HepG2 (cell line): ENCODE measurements at regions not wholly inside any gene's neighbourhood (a gene's known extent, or its start where the extent isn't known, plus 50 kb on each side); places are given as distances from the start of the nearest gene placed in this dataset.

Experiments
- ATAC-seq: fragments of 200-7000 bp; cut with Tn5 transposase; 3 replicates; pipeline ENCODE4 v1.9.1; 2020; ENCODE audit warnings: mild to moderate bottlenecking, moderate library complexity
- BruUV-seq: library from RNA; stranded (reverse); fragments of 400-500 nt; replicated peaks from 2 replicates; lab custom pipeline; 2021; lab: Mats Ljungman, UMichigan
- CTCF ChIA-PET: fragments of 300-600 bp; formaldehyde crosslinking; extraction: SDS; loops from one replicate; lab custom pipeline; 2021; ENCODE audit warnings: low total read pairs, inconsistent platforms, low intra/inter-chr PET ratio; lab: Yijun Ruan, JAX
- POLR2A ChIA-PET: fragments of 350-600 bp; sonication (Branson Sonifier 250); formaldehyde crosslinking; loops from one replicate; lab custom pipeline; 2020; ENCODE audit warnings: antibody characterized with exemption, inconsistent platforms; lab: Yijun Ruan, JAX
- DNase-seq: peaks from one replicate; pipeline ENCODE4 v3.0.0-alpha.2; 2015; ENCODE audit warnings: low spot score
- FAIRE-seq: peaks from 3 replicates; lab custom pipeline; 2011; peaks lifted over from hg19 to GRCh38; lab: Jason Lieb, UNC
- H2AFZ ChIP-seq: one replicate; pipeline ENCODE4 v1.6.1; 2011; ENCODE audit warnings: low read length, inconsistent platforms
- H3K27ac ChIP-seq: fragments of 300-600 bp; 3 replicates; pipeline ENCODE4 v1.8.0; 2011; ENCODE audit warnings: mixed run types, mild to moderate bottlenecking, mixed read lengths, low read length, inconsistent platforms; ENCODE audit not compliant: insufficient read depth; ENCODE audit errors: extremely low read length
- H3K27me3 ChIP-seq, 2 experiments: fragments of 200-600 bp in 1 of 2; 2 replicates in 1 of 2; 3 replicates in 1 of 2; pipeline versions ENCODE4 v1.6.0 to v1.8.0; 2011; ENCODE audit warnings: low read length in 2 of 2, mild to moderate bottlenecking in 2 of 2, moderate library complexity in 2 of 2, inconsistent platforms in 1 of 2; ENCODE audit not compliant: insufficient read depth in 2 of 2, control insufficient read depth in 1 of 2
- H3K36me3 ChIP-seq, 2 experiments: fragments of 200-600 bp in 1 of 2; replicated peaks in 1 of 2; 2 replicates in 1 of 2; 3 replicates in 1 of 2; pipeline versions ENCODE4 v1.5.1 to v1.8.0; 2011; ENCODE audit warnings: low read length in 2 of 2, inconsistent platforms in 1 of 2; ENCODE audit not compliant: insufficient read depth in 2 of 2, control insufficient read depth in 1 of 2
- H3K4me1 ChIP-seq: 2 replicates; pipeline ENCODE4 v1.5.1; 2012; ENCODE audit warnings: low read length, inconsistent platforms; ENCODE audit not compliant: insufficient read depth
- H3K4me2 ChIP-seq: 2 replicates; pipeline ENCODE4 v1.6.0; 2011; ENCODE audit warnings: low read depth, low read length, inconsistent platforms
- H3K4me3 ChIP-seq, 3 experiments: fragments of 200-600 bp in 1 of 3; sonication (generic), shearing (Covaris generic) in 1 of 3; replicated peaks in 1 of 3; 2 replicates each; pipeline ENCODE4 v1.5.1; 2011 to 2016; ENCODE audit warnings: low read length in 3 of 3, inconsistent platforms in 2 of 3, low read depth in 2 of 3, mild to moderate bottlenecking in 2 of 3, control low read depth in 1 of 3, mixed read lengths in 1 of 3; ENCODE audit not compliant: insufficient read depth in 1 of 3
- H3K79me2 ChIP-seq: one replicate; pipeline ENCODE4 v1.6.1; 2011; ENCODE audit warnings: low read length, inconsistent platforms; ENCODE audit not compliant: insufficient read depth
- H3K9ac ChIP-seq: 2 replicates; pipeline ENCODE4 v1.6.0; 2011; ENCODE audit warnings: mild to moderate bottlenecking, low read depth, low read length, inconsistent platforms; ENCODE audit not compliant: insufficient read depth
- H3K9me3 ChIP-seq: 2 replicates; pipeline ENCODE4 v1.5.1; 2012; ENCODE audit warnings: mild to moderate bottlenecking, low read length
- H4K20me1 ChIP-seq: 2 replicates; pipeline ENCODE4 v1.6.0; 2011; ENCODE audit warnings: inconsistent platforms, mild to moderate bottlenecking, low read length, moderate library complexity; ENCODE audit not compliant: insufficient read depth
- CCDC6 ChIP-seq: sonication (generic); formaldehyde crosslinking; IDR thresholded peaks from 2 replicates; pipeline ENCODE4 v1.8.1; 2022; ENCODE audit warnings: mild to moderate bottlenecking, missing genetic modification reagents, moderate library complexity
- EHMT2 ChIP-seq: fragments of 200-600 bp; sonication (generic); IDR thresholded peaks from 2 replicates; pipeline ENCODE4 v1.7.0; 2017; ENCODE audit warnings: antibody characterized with exemption, low read depth, low read length, borderline replicate concordance
- FOXA3 ChIP-seq: IDR thresholded peaks from 2 replicates; pipeline ENCODE4 v1.6.1; 2016; ENCODE audit warnings: missing genetic modification reagents, missing compliant biosample characterization
- GABPB1 ChIP-seq: IDR thresholded peaks from 2 replicates; pipeline ENCODE4 v1.6.1; 2016; ENCODE audit warnings: mild to moderate bottlenecking, missing genetic modification reagents, moderate library complexity, missing compliant biosample characterization
- HNRNPH1 ChIP-seq: fragments of 200-400 bp; formaldehyde crosslinking; optimal IDR thresholded peaks from 2 replicates; pipeline ENCODE3; 2017; ENCODE audit warnings: mild to moderate bottlenecking, low read depth, low read length
- KDM5B ChIP-seq: sonication (generic); formaldehyde crosslinking; IDR thresholded peaks from 2 replicates; pipeline ENCODE4 v1.4.0; 2020; ENCODE audit warnings: missing genetic modification reagents, mild to moderate bottlenecking, borderline replicate concordance
- PBX3 ChIP-seq: sonication (generic); formaldehyde crosslinking; IDR thresholded peaks from 2 replicates; pipeline ENCODE4 v1.8.1; 2023; ENCODE audit warnings: missing genetic modification reagents, inconsistent platforms, borderline replicate concordance
- ZBTB7B ChIP-seq: sonication (generic); formaldehyde crosslinking; IDR thresholded peaks from 2 replicates; pipeline ENCODE4 v1.4.0; 2020; ENCODE audit warnings: missing genetic modification reagents
- ZFP41 ChIP-seq: sonication (generic); formaldehyde crosslinking; IDR thresholded peaks from 2 replicates; pipeline ENCODE4 v1.4.0; 2020; ENCODE audit warnings: mild to moderate bottlenecking, missing genetic modification reagents, borderline replicate concordance
- ZMYM4 ChIP-seq: sonication (generic); formaldehyde crosslinking; IDR thresholded peaks from 2 replicates; pipeline ENCODE4 v1.8.1; 2023; ENCODE audit warnings: mild to moderate bottlenecking, missing genetic modification reagents
- ZNF33B ChIP-seq: sonication (generic); formaldehyde crosslinking; IDR thresholded peaks from 2 replicates; pipeline ENCODE4 v1.5.1; 2020; ENCODE audit warnings: mild to moderate bottlenecking, missing genetic modification reagents
- ZNF496 ChIP-seq: sonication (generic); formaldehyde crosslinking; IDR thresholded peaks from 2 replicates; pipeline ENCODE4 v1.8.1; 2023; ENCODE audit warnings: mild to moderate bottlenecking, moderate library complexity, missing genetic modification reagents; ENCODE audit not compliant: insufficient replicate concordance
- ZNF768 ChIP-seq: sonication (generic); formaldehyde crosslinking; IDR thresholded peaks from 2 replicates; pipeline ENCODE4 v1.4.0; 2020; ENCODE audit warnings: missing genetic modification reagents
- ZSCAN31 ChIP-seq: sonication (generic); formaldehyde crosslinking; IDR thresholded peaks from 2 replicates; pipeline ENCODE4 v1.5.0; 2020; ENCODE audit warnings: low read depth, mild to moderate bottlenecking, missing genetic modification reagents
- WGBS: methylation state at CpG from one replicate; pipeline ENCODE4 v1.1.6; 2017; ENCODE audit warnings: low lambda C conversion rate; 5-methylcytosine and 5-hydroxymethylcytosine counted together
- in situ Hi-C: cut with HindIII; loops from 2 replicates; pipeline ENCODE4 v1.10.0; 2017; ENCODE audit warnings: low pct_unique_long_range_greater_than_20kb; ENCODE audit not compliant: extremely low pct_ligation_motif_present
- intact Hi-C: fragments of 100-400 bp; cut with micrococcal nuclease; formaldehyde crosslinking; loops from one replicate; pipeline ENCODE4 v1.10.0; 2022; ENCODE audit not compliant: unreplicated experiment

GRCh38 chr4:13694256-13694655 lies 66.7 kb upstream of the BOD1L1 start (continued):
- TF ChIP-seq GABPB1 (CRISPR knock-in tag) (no peak), KDM5B (CRISPR knock-in tag) (no peak), ZSCAN31 (CRISPR knock-in tag) (no peak), HNRNPH1 (no peak), ZNF33B (CRISPR knock-in tag) (no peak)
- TF ChIP-seq, all 625 proteins: peak for 0

- Histone ChIP-seq H3K9me3 (no peaks in the 10 kb centered on the region; the same call in 1 of the 2 replicates), H3K4me1 (peaks cover 12% of the 10 kb centered on the region), H3K36me3 (no peaks in the 10 kb centered on the region), H3K79me2 (no peaks in the 10 kb centered on the region), H3K27ac (no peak overlapping the region), H3K27me3 (no peaks in the 10 kb centered on the region; a peak in 1 of 5 replicates), H2AFZ (no peak overlapping the region), H4K20me1 (no peaks in the 10 kb centered on the region), H3K4me3 (no peak overlapping the region), H3K4me2 (no peak overlapping the region), H3K9ac (no peak overlapping the region)
- POLR2A ChIA-PET, result no interaction called here
- DNase-seq (no peak), FAIRE-seq (no peak), ATAC-seq (no peak)
- no peak for TF ChIP-seq ZFP41
- no peak for TF ChIP-seq ZBTB7B (CRISPR knock-in tag)
- no peak for TF ChIP-seq ZNF768
- no peak for TF ChIP-seq EHMT2
- TF ChIP-seq FOXA3 (CRISPR knock-in tag), result no peak
- TF ChIP-seq ZMYM4 (CRISPR knock-in tag), result no peak
- no peak for TF ChIP-seq ZNF496 (CRISPR knock-in tag)
- TF ChIP-seq CCDC6 (CRISPR knock-in tag), result no peak
- no peak for TF ChIP-seq PBX3 (CRISPR knock-in tag)
- no TSS peak for BruUV-seq
- CTCF ChIA-PET, result no interaction called here
- intact Hi-C loops, result no loop called here
- 30% methylated on average over 2 of the region's 2 CpGs for WGBS
- in situ Hi-C loops, result no loop called here
Observed at GRCh38 chr4:13698296-13698695, 70.8 kb upstream of the BOD1L1 start.
